GM12878 (cell line): ENCODE measurements at regions not wholly inside any gene's neighbourhood (a gene's known extent, or its start where the extent isn't known, plus 50 kb on each side); places are given as distances from the start of the nearest gene placed in this dataset.

Source experiments
- ATAC-seq: fragments of 200-7000 bp; cut with Tn5 transposase; 3 replicates; pipeline ENCODE4 v1.9.1; 2020; ENCODE audit warnings: mild to moderate bottlenecking, moderate library complexity
- BruUV-seq: library from RNA; stranded (reverse); fragments of 400-500 nt; replicated peaks from 2 replicates; lab custom pipeline; 2021; lab: Mats Ljungman, UMichigan
- CTCF ChIA-PET: fragments of 300-600 bp; sonication (Branson Sonifier 250); formaldehyde crosslinking; extraction: SDS; loops from one replicate; lab custom pipeline; 2021; ENCODE audit warnings: inconsistent platforms; lab: Yijun Ruan, JAX
- POLR2A ChIA-PET: fragments of 350-600 bp; formaldehyde crosslinking; extraction: SDS; loops from one replicate; lab custom pipeline; 2021; ENCODE audit warnings: inconsistent platforms; lab: Charles Lee
- RAD21 ChIA-PET: fragments of 300-600 bp; sonication (Branson Sonifier 250); formaldehyde crosslinking; loops from one replicate; lab custom pipeline; 2023; ENCODE audit warnings: antibody characterized with exemption; ENCODE audit not compliant: unreplicated experiment; lab: Charles Lee
- SMC1A ChIA-PET: fragments of 300-600 bp; sonication (Branson Sonifier 250); formaldehyde crosslinking; loops from one replicate; lab custom pipeline; 2023; ENCODE audit not compliant: unreplicated experiment, uncharacterized antibody; lab: Charles Lee
- DNase-seq: peaks from one replicate; pipeline ENCODE4 v3.0.0-alpha.2; 2011; ENCODE audit warnings: low read depth, low spot score
- FAIRE-seq: peaks from 3 replicates; lab custom pipeline; 2011; peaks lifted over from hg19 to GRCh38; lab: Jason Lieb, UNC
- H2AFZ ChIP-seq: 2 replicates; pipeline ENCODE4 v1.6.0; 2011; ENCODE audit warnings: low read depth, low read length, control low read depth; ENCODE audit not compliant: control insufficient read depth
- H3K27ac ChIP-seq: 2 replicates; pipeline ENCODE4 v1.5.1; 2011; ENCODE audit warnings: control low read depth; ENCODE audit not compliant: control insufficient read depth, insufficient read depth
- H3K27me3 ChIP-seq, 2 experiments: replicated peaks in 1 of 2; 2 replicates each; pipeline versions ENCODE4 v1.6.0 to v1.6.1; 2011; ENCODE audit warnings: low read length in 1 of 2; ENCODE audit not compliant: control insufficient read depth in 2 of 2, insufficient read depth in 2 of 2
- H3K36me3 ChIP-seq, 2 experiments: 2 replicates each; pipeline ENCODE4 v1.5.1; 2011; ENCODE audit warnings: low read length in 1 of 2; ENCODE audit not compliant: control insufficient read depth in 2 of 2, insufficient read depth in 2 of 2
- H3K4me1 ChIP-seq: 2 replicates; pipeline ENCODE4 v1.6.1; 2011; ENCODE audit warnings: mild to moderate bottlenecking, low read length, moderate library complexity, mixed read lengths; ENCODE audit not compliant: control insufficient read depth, insufficient read depth
- H3K4me2 ChIP-seq: 2 replicates; pipeline ENCODE4 v1.6.0; 2011; ENCODE audit warnings: control low read depth; ENCODE audit not compliant: control insufficient read depth, insufficient read depth
- H3K4me3 ChIP-seq: fragments of 200-600 bp; sonication (generic); 2 replicates; pipeline ENCODE4 v1.5.1; 2016
- H3K79me2 ChIP-seq: 2 replicates; pipeline ENCODE4 v1.6.0; 2011; ENCODE audit warnings: low read length; ENCODE audit not compliant: control insufficient read depth, insufficient read depth
- H3K9ac ChIP-seq: 2 replicates; pipeline ENCODE4 v1.8.0; 2011; ENCODE audit warnings: low read length, control low read depth, mixed read lengths; ENCODE audit not compliant: control insufficient read depth, insufficient read depth
- H3K9me3 ChIP-seq: replicated peaks from 3 replicates; pipeline ENCODE4 v1.5.1; 2011; ENCODE audit warnings: mild to moderate bottlenecking, low read length; ENCODE audit not compliant: control insufficient read depth, insufficient read depth
- H4K20me1 ChIP-seq: 2 replicates; pipeline ENCODE4 v1.6.0; 2011; ENCODE audit not compliant: control insufficient read depth, insufficient read depth
- ESRRA ChIP-seq: IDR thresholded peaks from 2 replicates; pipeline ENCODE4 v1.6.1; 2012; ENCODE audit warnings: mild to moderate bottlenecking, low read length, improper control_type of control experiment
- NRF1 ChIP-seq: conservative IDR thresholded peaks from 2 replicates; pipeline ENCODE4 v1.6.1; 2011; ENCODE audit warnings: mild to moderate bottlenecking, low read depth, low read length, improper control_type of control experiment
- PML ChIP-seq: IDR thresholded peaks from 2 replicates; pipeline ENCODE4 v1.6.1; 2012; ENCODE audit warnings: low read length, inconsistent platforms
- RAD51 ChIP-seq: fragments of 450-650 bp; IDR thresholded peaks from 2 replicates; pipeline ENCODE4 v1.6.1; 2016; ENCODE audit warnings: moderate library complexity, mild to moderate bottlenecking, inconsistent platforms
- SMC3 ChIP-seq: IDR thresholded peaks from 2 replicates; pipeline ENCODE4 v1.6.1; 2011; ENCODE audit warnings: low read length, improper control_type of control experiment, borderline replicate concordance
- SP1 ChIP-seq: IDR thresholded peaks from one replicate; pipeline ENCODE4 v1.6.1; 2011; ENCODE audit warnings: low read depth, low read length
- TARDBP ChIP-seq: IDR thresholded peaks from 2 replicates; pipeline ENCODE4 v1.6.1; 2016; ENCODE audit warnings: borderline replicate concordance
- TCF7 ChIP-seq: IDR thresholded peaks from 2 replicates; pipeline ENCODE4 v1.6.1; 2014; ENCODE audit warnings: antibody characterized with exemption, borderline replicate concordance
- WGBS: methylation state at CpG from one replicate; pipeline ENCODE4 v1.1.6; 2016; ENCODE audit warnings: low lambda C conversion rate; ENCODE audit not compliant: insufficient replicate concordance, insufficient coverage; ENCODE audit errors: missing lambda C conversion rate; 5-methylcytosine and 5-hydroxymethylcytosine counted together
- in situ Hi-C: fragments of 300-500 bp; cut with MboI; formaldehyde crosslinking; loops from 9 replicates; pipeline ENCODE4 v1.14.3; 2018; ENCODE audit warnings: mixed read lengths
- intact Hi-C: fragments of 100-400 bp; cut with micrococcal nuclease; formaldehyde crosslinking; loops from one replicate; pipeline ENCODE4 v1.14.2; 2022; ENCODE audit not compliant: unreplicated experiment
- TF ChIP-seq, protein P1 (sequence below): IDR thresholded peaks from 2 replicates; pipeline ENCODE4 v1.6.1; 2011; ENCODE audit warnings: low read depth, low read length, improper control_type of control experiment, borderline replicate concordance
- TF ChIP-seq, protein P2 (sequence below): fragments of 450-650 bp; IDR thresholded peaks from 2 replicates; pipeline ENCODE4 v1.6.1; 2017; ENCODE audit warnings: mild to moderate bottlenecking, moderate library complexity

DNA sequence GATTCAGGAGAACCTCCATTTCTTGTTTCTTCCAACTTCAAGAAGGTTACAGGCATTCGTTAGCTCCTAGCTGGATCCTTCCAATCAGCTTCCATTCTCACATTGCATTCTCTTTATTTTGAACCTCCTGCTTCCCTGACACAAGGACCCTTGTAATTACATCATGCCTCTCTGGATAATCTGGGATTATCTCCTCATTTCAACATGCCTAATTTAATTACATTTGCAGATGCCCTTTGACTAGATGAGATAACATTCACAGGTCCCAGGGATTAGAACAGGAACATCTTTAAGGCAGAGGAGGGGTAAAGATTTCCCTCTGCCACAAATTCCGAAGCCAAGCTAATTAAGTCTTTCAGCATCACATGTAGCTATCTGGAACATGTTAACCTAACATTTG, 753.8 kb upstream of the PCDH7 start (continued):
- no peak for TF ChIP-seq ESRRA
- TF ChIP-seq, protein P1, sequence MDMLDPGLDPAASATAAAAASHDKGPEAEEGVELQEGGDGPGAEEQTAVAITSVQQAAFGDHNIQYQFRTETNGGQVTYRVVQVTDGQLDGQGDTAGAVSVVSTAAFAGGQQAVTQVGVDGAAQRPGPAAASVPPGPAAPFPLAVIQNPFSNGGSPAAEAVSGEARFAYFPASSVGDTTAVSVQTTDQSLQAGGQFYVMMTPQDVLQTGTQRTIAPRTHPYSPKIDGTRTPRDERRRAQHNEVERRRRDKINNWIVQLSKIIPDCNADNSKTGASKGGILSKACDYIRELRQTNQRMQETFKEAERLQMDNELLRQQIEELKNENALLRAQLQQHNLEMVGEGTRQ: no peak
- TF ChIP-seq RAD51: no peak
- TF ChIP-seq SP1: no peak
- TF ChIP-seq NRF1: no peak
- TF ChIP-seq, all 136 proteins: peak for 0

DNA sequence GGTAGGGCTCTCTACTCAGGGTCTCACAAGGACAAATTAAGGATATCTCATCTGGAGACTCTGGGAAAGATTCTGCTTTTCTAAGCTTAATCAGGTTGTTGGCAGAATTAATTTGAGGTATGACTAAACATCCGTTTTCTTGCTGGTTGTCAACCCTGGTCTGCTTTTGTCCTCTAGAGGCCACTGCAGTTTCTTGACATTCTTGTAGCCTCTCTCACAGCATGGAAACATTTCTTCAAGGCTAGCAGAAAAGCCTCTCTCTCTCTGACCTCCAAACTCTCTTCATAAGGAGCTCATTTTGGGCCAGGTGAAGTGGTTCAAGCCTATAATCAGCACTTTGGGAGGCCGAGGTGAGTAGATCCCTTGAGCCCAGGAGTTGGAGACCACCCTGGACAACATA, 749.5 kb upstream of the PCDH7 start:
- TF ChIP-seq TARDBP (no peak), SMC3 (no peak), TCF7 (no peak), PML (no peak)
- TF ChIP-seq, protein P2, sequence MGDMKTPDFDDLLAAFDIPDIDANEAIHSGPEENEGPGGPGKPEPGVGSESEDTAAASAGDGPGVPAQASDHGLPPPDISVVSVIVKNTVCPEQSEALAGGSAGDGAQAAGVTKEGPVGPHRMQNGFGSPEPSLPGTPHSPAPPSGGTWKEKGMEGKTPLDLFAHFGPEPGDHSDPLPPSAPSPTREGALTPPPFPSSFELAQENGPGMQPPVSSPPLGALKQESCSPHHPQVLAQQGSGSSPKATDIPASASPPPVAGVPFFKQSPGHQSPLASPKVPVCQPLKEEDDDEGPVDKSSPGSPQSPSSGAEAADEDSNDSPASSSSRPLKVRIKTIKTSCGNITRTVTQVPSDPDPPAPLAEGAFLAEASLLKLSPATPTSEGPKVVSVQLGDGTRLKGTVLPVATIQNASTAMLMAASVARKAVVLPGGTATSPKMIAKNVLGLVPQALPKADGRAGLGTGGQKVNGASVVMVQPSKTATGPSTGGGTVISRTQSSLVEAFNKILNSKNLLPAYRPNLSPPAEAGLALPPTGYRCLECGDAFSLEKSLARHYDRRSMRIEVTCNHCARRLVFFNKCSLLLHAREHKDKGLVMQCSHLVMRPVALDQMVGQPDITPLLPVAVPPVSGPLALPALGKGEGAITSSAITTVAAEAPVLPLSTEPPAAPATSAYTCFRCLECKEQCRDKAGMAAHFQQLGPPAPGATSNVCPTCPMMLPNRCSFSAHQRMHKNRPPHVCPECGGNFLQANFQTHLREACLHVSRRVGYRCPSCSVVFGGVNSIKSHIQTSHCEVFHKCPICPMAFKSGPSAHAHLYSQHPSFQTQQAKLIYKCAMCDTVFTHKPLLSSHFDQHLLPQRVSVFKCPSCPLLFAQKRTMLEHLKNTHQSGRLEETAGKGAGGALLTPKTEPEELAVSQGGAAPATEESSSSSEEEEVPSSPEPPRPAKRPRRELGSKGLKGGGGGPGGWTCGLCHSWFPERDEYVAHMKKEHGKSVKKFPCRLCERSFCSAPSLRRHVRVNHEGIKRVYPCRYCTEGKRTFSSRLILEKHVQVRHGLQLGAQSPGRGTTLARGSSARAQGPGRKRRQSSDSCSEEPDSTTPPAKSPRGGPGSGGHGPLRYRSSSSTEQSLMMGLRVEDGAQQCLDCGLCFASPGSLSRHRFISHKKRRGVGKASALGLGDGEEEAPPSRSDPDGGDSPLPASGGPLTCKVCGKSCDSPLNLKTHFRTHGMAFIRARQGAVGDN: no peak
- TF ChIP-seq, all 136 proteins: peak for 0
- no TSS peak for BruUV-seq
- ChIA-PET POLR2A (no interaction called here), SMC1A (no interaction called here), RAD21 (interaction anchor here (1.1 kb wide), 1 partner anchor 23 kb away, joined by 3 read pairs; no protein-coding TSS in a partner anchor), CTCF (interaction anchor here (0.8 kb wide), 1 partner anchor 28 kb away, joined by 3 read pairs; no protein-coding TSS in a partner anchor)
- DNase-seq: no peak
- H3K79me2 ChIP-seq: no peaks in the 10 kb centered on the region
- FAIRE-seq: no peak
- no peak overlapping the region for H3K4me3 ChIP-seq
- H3K4me2 ChIP-seq: no peak overlapping the region
- ATAC-seq: no peak
- no peaks in the 10 kb centered on the region for H4K20me1 ChIP-seq
- intact Hi-C loops: no loop called here
- no peaks in the 10 kb centered on the region for H3K36me3 ChIP-seq
- no peaks in the 10 kb centered on the region for H3K27me3 ChIP-seq
- H2AFZ ChIP-seq: no peak overlapping the region
- no peak overlapping the region for H3K9ac ChIP-seq
- in situ Hi-C loops: no loop called here
- no peaks in the 10 kb centered on the region for H3K9me3 ChIP-seq
- WGBS: 9% methylated on average over 2 of the region's 2 CpGs
- no peak overlapping the region for H3K27ac ChIP-seq
- H3K4me1 ChIP-seq: no peaks in the 10 kb centered on the region
